ENCODE measurements at regions not wholly inside any gene's neighbourhood (a gene's known extent, or its start where the extent isn't known, plus 50 kb on each side); places are given as distances from the start of the nearest gene placed in this dataset.

DNA sequence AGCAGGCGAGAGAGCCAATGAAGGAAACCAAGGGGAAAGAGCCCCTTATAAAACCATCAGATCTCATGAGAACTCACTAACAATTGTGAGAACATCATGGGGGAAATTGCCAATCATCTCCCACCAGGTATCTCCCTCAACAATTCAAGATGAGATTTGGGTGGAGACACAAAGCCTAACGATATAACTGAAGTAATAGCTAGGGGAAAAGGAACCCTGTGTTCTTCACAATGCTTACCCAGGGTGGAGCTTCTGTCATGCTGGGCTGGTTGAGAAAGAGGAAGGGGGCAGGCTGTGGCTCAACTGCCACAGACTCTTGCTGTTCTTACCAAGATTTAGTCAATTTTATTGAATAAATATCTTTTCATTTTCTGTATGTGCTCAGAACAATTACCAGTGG, 392.1 kb upstream of the HS6ST1 start:
- Histone ChIP-seq H3K27me3 (ENCODE audit: control insufficient read depth in 2 of 2, insufficient read depth in 2 of 2, low read length in 2 of 2) (no peaks in the 10 kb centered on the region), H3K4me3 (replicated peaks in 1 of 3; ENCODE audit: insufficient read depth in 1 of 3, low read depth in 1 of 3, low read length in 3 of 3) (no peak overlapping the region), H3K27ac (ENCODE audit: insufficient read depth, low read depth, low read length) (no peak overlapping the region), H2AFZ (ENCODE audit: low read depth, low read length) (no peak overlapping the region), H3K79me2 (ENCODE audit: control insufficient read depth, insufficient read depth, low read length) (no peaks in the 10 kb centered on the region), H4K20me1 (replicated peaks; ENCODE audit: control insufficient read depth, extremely low read depth, insufficient read depth, low read length) (no peaks in the 10 kb centered on the region), H3K4me2 (ENCODE audit: insufficient read depth, low read length) (no peak overlapping the region), H3K9me3 (replicated peaks; ENCODE audit: control insufficient read depth, insufficient read depth, low read length) (no peaks in the 10 kb centered on the region), H3K9ac (replicated peaks; ENCODE audit: extremely low read depth, insufficient read depth, low read length) (no peak overlapping the region), H3K9me1 (replicated peaks; ENCODE audit: control insufficient read depth, extremely low read depth, insufficient read depth, low read length) (no peaks in the 10 kb centered on the region), H3K4me1 (ENCODE audit: control insufficient read depth, extremely low read depth, insufficient read depth, low read length) (no peaks in the 10 kb centered on the region), H3K36me3 (ENCODE audit: control insufficient read depth in 2 of 2, extremely low read depth in 1 of 2, insufficient read depth in 2 of 2, low read length in 2 of 2) (no peaks in the 10 kb centered on the region)
- POLR2A ChIA-PET: no interaction called here
- no peak for TF ChIP-seq POLR2A (IDR thresholded peaks at IDR 0.05; ENCODE audit: low read depth, low read length)
- TF ChIP-seq MYC (IDR thresholded peaks at IDR 0.05; ENCODE audit: low read depth, low read length): no peak
- TF ChIP-seq EZH2 (IDR thresholded peaks at IDR 0.05; ENCODE audit: borderline replicate concordance, low read depth, low read length, severe bottlenecking): no peak
- TF ChIP-seq, protein P1, sequence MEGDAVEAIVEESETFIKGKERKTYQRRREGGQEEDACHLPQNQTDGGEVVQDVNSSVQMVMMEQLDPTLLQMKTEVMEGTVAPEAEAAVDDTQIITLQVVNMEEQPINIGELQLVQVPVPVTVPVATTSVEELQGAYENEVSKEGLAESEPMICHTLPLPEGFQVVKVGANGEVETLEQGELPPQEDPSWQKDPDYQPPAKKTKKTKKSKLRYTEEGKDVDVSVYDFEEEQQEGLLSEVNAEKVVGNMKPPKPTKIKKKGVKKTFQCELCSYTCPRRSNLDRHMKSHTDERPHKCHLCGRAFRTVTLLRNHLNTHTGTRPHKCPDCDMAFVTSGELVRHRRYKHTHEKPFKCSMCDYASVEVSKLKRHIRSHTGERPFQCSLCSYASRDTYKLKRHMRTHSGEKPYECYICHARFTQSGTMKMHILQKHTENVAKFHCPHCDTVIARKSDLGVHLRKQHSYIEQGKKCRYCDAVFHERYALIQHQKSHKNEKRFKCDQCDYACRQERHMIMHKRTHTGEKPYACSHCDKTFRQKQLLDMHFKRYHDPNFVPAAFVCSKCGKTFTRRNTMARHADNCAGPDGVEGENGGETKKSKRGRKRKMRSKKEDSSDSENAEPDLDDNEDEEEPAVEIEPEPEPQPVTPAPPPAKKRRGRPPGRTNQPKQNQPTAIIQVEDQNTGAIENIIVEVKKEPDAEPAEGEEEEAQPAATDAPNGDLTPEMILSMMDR (IDR thresholded peaks at IDR 0.05; ENCODE audit: extremely low read depth in 1 of 2, insufficient read depth in 1 of 2, low read depth in 1 of 2, low read length in 2 of 2): no peak
- TF ChIP-seq, protein P2, sequence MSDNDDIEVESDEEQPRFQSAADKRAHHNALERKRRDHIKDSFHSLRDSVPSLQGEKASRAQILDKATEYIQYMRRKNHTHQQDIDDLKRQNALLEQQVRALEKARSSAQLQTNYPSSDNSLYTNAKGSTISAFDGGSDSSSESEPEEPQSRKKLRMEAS (IDR thresholded peaks at IDR 0.05; ENCODE audit: insufficient read depth, insufficient read length): no peak
- no peak for TF ChIP-seq GATA2 (IDR thresholded peaks at IDR 0.05; ENCODE audit: insufficient read depth, insufficient read length, low read depth, low read length)
- no peak for TF ChIP-seq FOS (IDR thresholded peaks at IDR 0.05; ENCODE audit: borderline replicate concordance, insufficient read depth, low read length)
- no peak for TF ChIP-seq JUN (IDR thresholded peaks at IDR 0.05; ENCODE audit: borderline replicate concordance, insufficient read depth, insufficient read length, low read depth)
- no peak for TF ChIP-seq POLR2AphosphoS5 (IDR thresholded peaks at IDR 0.05; ENCODE audit: insufficient read depth, low read depth, low read length)
- no peak for FAIRE-seq
- intact Hi-C loops (cut with micrococcal nuclease) (no loop called here), dilution Hi-C loops (cut with MboI; ENCODE audit: extremely low pct_ligation_motif_present, low sequenced_read_pairs) (no loop called here)
- DNase-seq (ENCODE audit: low read depth, low spot score): no peak
- CTCF ChIA-PET: no interaction called here
- BruUV-seq (replicated peaks): no TSS peak
